H1 (cell line): ENCODE measurements at regions not wholly inside any gene's neighbourhood (a gene's known extent, or its start where the extent isn't known, plus 50 kb on each side); places are given as distances from the start of the nearest gene placed in this dataset.

Experiments used
- CTCF ChIA-PET: fragments of 300-600 bp; sonication (Branson Sonifier 250); formaldehyde crosslinking; loops from one replicate; lab custom pipeline; 2021; ENCODE audit not compliant: partially characterized antibody; lab: Charles Lee
- POLR2A ChIA-PET: fragments of 300-600 bp; sonication (Branson Sonifier 250); formaldehyde crosslinking; loops from one replicate; lab custom pipeline; 2021; ENCODE audit warnings: inconsistent platforms; ENCODE audit not compliant: partially characterized antibody; lab: Charles Lee
- DNase-seq, 2 experiments: peaks; one replicate each; pipeline versions ENCODE4 v3.0.0 to v3.0.0-alpha.2; 2010 to 2022; ENCODE audit warnings: low spot score in 2 of 2, low read depth in 1 of 2, mixed read lengths in 1 of 2
- FAIRE-seq: peaks from 2 replicates; lab custom pipeline; 2011; peaks lifted over from hg19 to GRCh38; lab: Jason Lieb, UNC
- H2AFZ ChIP-seq: 2 replicates; pipeline ENCODE4 v1.8.1; 2012; ENCODE audit warnings: low read length, inconsistent platforms
- H2AK5ac ChIP-seq: 2 replicates; pipeline ENCODE4 v1.6.1; 2013; ENCODE audit warnings: low read depth, low read length
- H2BK120ac ChIP-seq: replicated peaks from 2 replicates; pipeline ENCODE3; 2013; ENCODE audit warnings: low read depth, low read length, inconsistent platforms
- H2BK12ac ChIP-seq: 2 replicates; pipeline ENCODE4 v1.6.1; 2013; ENCODE audit warnings: low read depth, low read length
- H2BK15ac ChIP-seq: 2 replicates; pipeline ENCODE4 v1.6.1; 2013; ENCODE audit warnings: low read length
- H2BK20ac ChIP-seq: 2 replicates; pipeline ENCODE4 v1.6.1; 2013; ENCODE audit warnings: low read length
- H2BK5ac ChIP-seq: 2 replicates; pipeline ENCODE4 v1.6.1; 2013; ENCODE audit warnings: low read depth, low read length
- H3K14ac ChIP-seq: 2 replicates; pipeline ENCODE4 v1.6.1; 2013; ENCODE audit warnings: inconsistent platforms; ENCODE audit not compliant: insufficient read length
- H3K18ac ChIP-seq: 2 replicates; pipeline ENCODE4 v1.6.1; 2013; ENCODE audit warnings: low read length; ENCODE audit errors: extremely low read depth
- H3K23ac ChIP-seq: 2 replicates; pipeline ENCODE4 v1.6.1; 2013; ENCODE audit warnings: inconsistent platforms; ENCODE audit not compliant: insufficient read length
- H3K23me2 ChIP-seq: 2 replicates; pipeline ENCODE4 v1.6.1; 2013; ENCODE audit warnings: low read depth, low read length
- H3K27ac ChIP-seq: 2 replicates; pipeline ENCODE4 v1.6.1; 2011; ENCODE audit warnings: low read depth, low read length, inconsistent platforms
- H3K27me3 ChIP-seq, 4 experiments: replicated peaks in 1 of 4; 1 replicate in 1 of 4; 2 replicates in 3 of 4; pipeline versions ENCODE4 v1.6.1 to v1.8.1; 2011 to 2013; ENCODE audit warnings: low read length in 3 of 4, mild to moderate bottlenecking in 3 of 4, inconsistent platforms in 2 of 4, mixed read lengths in 2 of 4, moderate library complexity in 1 of 4; ENCODE audit not compliant: control insufficient read depth in 3 of 4, insufficient read depth in 3 of 4; ENCODE audit errors: extremely low read depth in 1 of 4
- H3K36me3 ChIP-seq, 4 experiments: 2 replicates each; pipeline versions ENCODE4 v1.6.1 to v1.8.1; 2011 to 2013; ENCODE audit warnings: mild to moderate bottlenecking in 4 of 4, low read length in 3 of 4, moderate library complexity in 2 of 4, control low read depth in 1 of 4, inconsistent platforms in 1 of 4; ENCODE audit not compliant: insufficient read depth in 4 of 4, control insufficient read depth in 2 of 4
- H3K4ac ChIP-seq: replicated peaks from 2 replicates; pipeline ENCODE3; 2013; ENCODE audit warnings: low read length, low read depth, mixed read lengths, inconsistent platforms; ENCODE audit not compliant: insufficient read length
- H3K4me1 ChIP-seq, 4 experiments: replicated peaks in 1 of 4; 1 replicate in 1 of 4; 2 replicates in 3 of 4; pipeline versions ENCODE4 v1.6.1 to v1.8.1; 2011 to 2013; ENCODE audit warnings: low read length in 3 of 4, inconsistent platforms in 2 of 4, mixed read lengths in 1 of 4; ENCODE audit not compliant: insufficient read depth in 4 of 4, control insufficient read depth in 3 of 4
- H3K4me2 ChIP-seq, 2 experiments: 2 replicates each; pipeline versions ENCODE4 v1.6.1 to v1.8.1; 2011 to 2013; ENCODE audit warnings: low read depth in 2 of 2, low read length in 2 of 2, control low read depth in 1 of 2, inconsistent platforms in 1 of 2, mild to moderate bottlenecking in 1 of 2; ENCODE audit not compliant: insufficient read depth in 1 of 2
- H3K4me3 ChIP-seq, 4 experiments: fragments of 200-600, 300-600 bp in 1 of 4; sonication (generic), shearing (Covaris generic), sonication (Bioruptor Twin) in 1 of 4; 2 replicates each; pipeline versions ENCODE4 v1.5.1 to v1.8.1; 2011 to 2016; ENCODE audit warnings: low read length in 4 of 4, low read depth in 3 of 4, control low read depth in 2 of 4, inconsistent platforms in 2 of 4, mild to moderate bottlenecking in 2 of 4, mixed read lengths in 1 of 4, moderate library complexity in 1 of 4; ENCODE audit not compliant: insufficient read depth in 2 of 4; ENCODE audit errors: extremely low read depth in 1 of 4
- H3K56ac ChIP-seq: replicated peaks from 2 replicates; pipeline ENCODE3; 2013; ENCODE audit warnings: low read depth, mild to moderate bottlenecking, mixed read lengths, low read length, inconsistent platforms; ENCODE audit not compliant: insufficient read length
- H3K79me1 ChIP-seq: 2 replicates; pipeline ENCODE4 v1.6.1; 2013; ENCODE audit warnings: low read depth, low read length, control low read depth
- H3K79me2 ChIP-seq, 2 experiments: 2 replicates each; pipeline versions ENCODE4 v1.6.1 to v1.8.1; 2012 to 2013; ENCODE audit warnings: low read length in 2 of 2, mild to moderate bottlenecking in 2 of 2, inconsistent platforms in 1 of 2; ENCODE audit not compliant: insufficient read depth in 2 of 2, control insufficient read depth in 1 of 2
- H3K9ac ChIP-seq, 4 experiments: replicated peaks in 1 of 4; 1 replicate in 1 of 4; 2 replicates in 3 of 4; pipeline versions ENCODE4 v1.6.1 to v1.8.1; 2011 to 2013; ENCODE audit warnings: low read depth in 3 of 4, low read length in 3 of 4, control low read depth in 2 of 4, mild to moderate bottlenecking in 2 of 4, moderate library complexity in 2 of 4, inconsistent platforms in 1 of 4; ENCODE audit errors: extremely low read depth in 1 of 4
- H3K9me3 ChIP-seq, 2 experiments: 2 replicates each; pipeline versions ENCODE4 v1.6.1 to v1.8.1; 2012 to 2013; ENCODE audit warnings: mild to moderate bottlenecking in 2 of 2, moderate library complexity in 2 of 2, control low read depth in 1 of 2, inconsistent platforms in 1 of 2, low read depth in 1 of 2, low read length in 1 of 2, mixed read lengths in 1 of 2; ENCODE audit not compliant: insufficient read depth in 2 of 2
- H4K20me1 ChIP-seq, 2 experiments: replicated peaks in 1 of 2; 2 replicates each; pipeline versions ENCODE3 to v1.8.1; 2011 to 2013; ENCODE audit warnings: inconsistent platforms in 2 of 2, low read length in 2 of 2, mild to moderate bottlenecking in 1 of 2; ENCODE audit not compliant: insufficient read depth in 2 of 2, control insufficient read depth in 1 of 2
- H4K5ac ChIP-seq: 2 replicates; pipeline ENCODE4 v1.6.1; 2013; ENCODE audit warnings: low read length, low read depth, mixed read lengths, inconsistent platforms; ENCODE audit not compliant: insufficient read length
- H4K8ac ChIP-seq: 2 replicates; pipeline ENCODE4 v1.8.0; 2013; ENCODE audit warnings: mild to moderate bottlenecking, moderate library complexity, low read length, inconsistent platforms; ENCODE audit not compliant: insufficient read depth; ENCODE audit errors: extremely low read depth
- H4K91ac ChIP-seq: replicated peaks from 2 replicates; pipeline ENCODE3; 2013; ENCODE audit warnings: low read length, mixed read lengths, inconsistent platforms; ENCODE audit not compliant: insufficient read length
- BCL11A ChIP-seq, 2 experiments: IDR thresholded peaks; one replicate each; pipeline ENCODE4 v1.6.1; 2011; ENCODE audit warnings: low read depth in 2 of 2, low read length in 2 of 2, mild to moderate bottlenecking in 2 of 2
- NRF1 ChIP-seq: IDR thresholded peaks from 2 replicates; pipeline ENCODE4 v1.6.1; 2011; ENCODE audit warnings: mild to moderate bottlenecking, low read depth, low read length, improper control_type of control experiment
- POU5F1 ChIP-seq: IDR thresholded peaks from 2 replicates; pipeline ENCODE4 v1.6.1; 2011; ENCODE audit warnings: low read depth, mild to moderate bottlenecking, low read length, moderate library complexity
- WGBS, 2 experiments: shearing (Covaris generic) in 1 of 2; methylation state at CpG; one replicate each; pipeline versions ENCODE4 v1.1.6 to v1.1.7; 2013 to 2015; ENCODE audit warnings: low lambda C conversion rate in 2 of 2, mixed read lengths in 2 of 2, inconsistent platforms in 1 of 2, low coverage in 1 of 2, missing lambda C conversion rate in 1 of 2; ENCODE audit not compliant: insufficient replicate concordance in 2 of 2, insufficient coverage in 1 of 2, insufficient read length in 1 of 2; ENCODE audit errors: extremely low coverage in 1 of 2, missing lambda C conversion rate in 1 of 2; 5-methylcytosine and 5-hydroxymethylcytosine counted together

DNA sequence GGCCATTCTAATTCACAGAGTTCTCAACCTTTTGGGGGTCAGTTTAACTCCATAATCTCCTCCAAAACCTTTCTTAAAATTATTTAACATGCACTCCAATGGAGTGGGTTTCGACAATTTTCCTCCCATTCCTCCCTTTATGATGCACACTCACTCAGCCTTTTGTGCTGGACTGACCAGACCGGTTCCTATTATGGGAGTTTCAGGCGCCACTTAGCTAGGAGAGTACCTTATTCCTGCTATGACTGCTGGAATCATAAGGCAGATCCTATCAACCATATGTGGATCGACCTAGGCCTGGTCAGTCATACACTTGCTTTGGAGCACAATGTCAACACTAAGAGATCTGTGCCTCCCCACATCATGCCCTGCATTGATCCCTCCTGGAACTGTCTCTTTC, 63.9 kb upstream of the MOCS1 start:
- Histone ChIP-seq H3K79me1 (no peaks in the 10 kb centered on the region), H4K91ac (no peak overlapping the region), H3K27ac (no peak overlapping the region), H3K23me2 (no peaks in the 10 kb centered on the region), H3K4me2 (no peak overlapping the region), H3K36me3 (no peaks in the 10 kb centered on the region), H2BK20ac (no peak overlapping the region), H3K23ac (no peak overlapping the region), H3K79me2 (no peaks in the 10 kb centered on the region), H2BK15ac (no peak overlapping the region), H3K4me1 (no peaks in the 10 kb centered on the region), H2BK5ac (no peak overlapping the region), H4K8ac (no peak overlapping the region), H3K4ac (no peak overlapping the region), H2BK12ac (no peak overlapping the region), H2AK5ac (no peak overlapping the region), H4K5ac (no peak overlapping the region), H3K9ac (no peak overlapping the region), H2BK120ac (no peak overlapping the region), H3K27me3 (no peaks in the 10 kb centered on the region; a peak in 2 of 7 replicates), H2AFZ (no peak overlapping the region), H3K14ac (no peak overlapping the region), H4K20me1 (no peaks in the 10 kb centered on the region), H3K9me3 (peaks cover 41 to 54% of the 10 kb centered on the region in 2 experiments), H3K18ac (no peak overlapping the region), H3K4me3 (no peak overlapping the region), H3K56ac (no peak overlapping the region)
- CTCF ChIA-PET, result no interaction called here
- POLR2A ChIA-PET, result no interaction called here
- 88% methylated on average over 4 of the region's 4 CpGs; no CpG with 5 or more reads in 1 of the 2 experiments for WGBS, 2 experiments
- DNase-seq (no peak), FAIRE-seq (no peak)
- TF ChIP-seq BCL11A (IDR thresholded peaks at IDR 0.05; ENCODE audit: low read depth in 2 of 2, low read length in 2 of 2) (no peak), POU5F1 (no peak), NRF1 (no peak)
